ENCODE measurements at regions not wholly inside any gene's neighbourhood (a gene's known extent, or its start where the extent isn't known, plus 50 kb on each side); places are given as distances from the start of the nearest gene placed in this dataset.

DNA sequence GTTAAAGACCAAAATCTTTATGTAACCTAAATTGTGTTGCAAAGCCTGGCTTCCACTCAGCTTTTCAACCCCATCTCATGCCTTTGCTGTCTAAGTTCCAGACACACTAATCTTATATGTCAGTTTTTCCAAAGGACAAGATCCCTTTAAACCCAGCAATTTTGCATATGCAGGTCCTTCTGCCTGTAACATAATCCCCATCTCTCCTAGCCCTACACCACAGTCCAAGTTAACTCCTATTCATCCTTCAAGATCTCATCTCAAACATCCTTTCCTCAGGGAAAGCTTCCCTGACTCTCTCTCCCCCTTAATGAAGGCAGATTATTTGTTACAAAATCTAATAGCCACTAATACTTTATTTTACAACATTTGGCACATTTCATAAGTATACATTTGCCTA lies 366.3 kb downstream of the PLPP3 start:
- no peak for FAIRE-seq

GRCh38 chr1:56212143-56212542 lies 367.2 kb downstream of the PLPP3 start:
- no peak for FAIRE-seq

DNA sequence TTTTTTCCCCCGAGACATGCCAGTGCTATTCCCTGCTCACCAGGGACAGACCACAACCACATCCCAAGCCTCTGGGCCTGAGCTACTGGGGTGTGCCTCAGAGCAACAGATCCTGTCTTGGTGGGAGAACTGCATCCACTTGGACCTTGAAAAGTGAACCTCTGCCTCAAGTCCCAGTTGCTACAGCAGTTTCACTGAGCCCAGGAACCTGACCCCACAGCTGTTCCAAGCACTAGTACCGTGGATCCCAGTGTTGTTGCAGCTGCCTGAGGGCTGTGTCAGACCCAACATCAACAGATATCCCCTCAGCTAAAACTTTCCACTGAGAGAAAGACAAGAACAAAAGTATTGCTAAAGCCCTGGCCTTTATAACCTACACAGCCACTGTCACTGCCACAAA lies 373.0 kb downstream of the PLPP3 start:
- no peak for FAIRE-seq

DNA sequence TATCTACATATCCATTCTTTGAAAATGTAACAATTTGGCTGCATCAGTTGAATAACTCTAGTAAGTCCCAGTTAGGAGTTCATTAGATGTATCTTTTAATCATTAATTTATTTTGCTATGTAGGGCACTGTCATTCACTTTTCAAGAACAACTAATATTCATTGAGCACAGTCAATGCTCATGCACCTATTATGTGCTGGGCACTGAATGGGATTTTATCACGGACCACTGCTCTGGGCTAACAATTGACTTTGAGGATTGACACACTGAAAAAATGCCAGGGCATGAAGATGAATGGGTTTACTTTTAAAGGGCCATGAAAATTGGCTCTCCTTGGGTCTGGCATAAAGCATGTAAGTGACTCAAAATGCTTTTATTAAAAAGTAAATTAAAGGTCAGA lies 375.2 kb downstream of the PLPP3 start:
- no peak for FAIRE-seq

- no peak for FAIRE-seq
Observed at GRCh38 chr1:56202796-56203492, 376.4 kb downstream of the PLPP3 start.

- FAIRE-seq, result no peak
Observed at GRCh38 chr1:56202186-56202585, 377.2 kb downstream of the PLPP3 start.

- no peak for FAIRE-seq
Observed at GRCh38 chr1:56200896-56201295, 378.5 kb downstream of the PLPP3 start.

DNA sequence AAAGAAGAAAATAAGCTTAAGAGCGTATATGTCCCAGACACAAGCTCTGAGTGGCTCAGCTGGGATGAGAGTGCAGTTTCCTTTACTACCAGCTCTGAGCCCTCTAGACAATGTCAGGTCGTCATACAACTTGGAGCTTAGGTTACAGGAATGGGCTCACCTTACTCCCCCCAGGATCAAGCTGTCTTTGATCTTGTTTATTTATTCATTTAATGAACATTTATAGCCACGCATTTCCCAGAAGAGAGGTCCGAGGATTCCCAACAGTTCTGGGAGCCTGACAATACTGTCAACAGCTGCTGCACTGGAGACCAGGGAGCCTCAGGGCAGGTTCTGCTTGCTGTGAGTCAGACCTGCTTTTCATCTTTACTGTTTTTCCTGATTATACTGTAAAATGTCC lies 378.9 kb downstream of the PLPP3 start:
- FAIRE-seq, result no peak

GRCh38 chr1:56199956-56200355 lies 379.4 kb downstream of the PLPP3 start:
- FAIRE-seq, result no peak

GRCh38 chr1:56199061-56199460 lies 380.3 kb downstream of the PLPP3 start:
- no peak for FAIRE-seq

DNA sequence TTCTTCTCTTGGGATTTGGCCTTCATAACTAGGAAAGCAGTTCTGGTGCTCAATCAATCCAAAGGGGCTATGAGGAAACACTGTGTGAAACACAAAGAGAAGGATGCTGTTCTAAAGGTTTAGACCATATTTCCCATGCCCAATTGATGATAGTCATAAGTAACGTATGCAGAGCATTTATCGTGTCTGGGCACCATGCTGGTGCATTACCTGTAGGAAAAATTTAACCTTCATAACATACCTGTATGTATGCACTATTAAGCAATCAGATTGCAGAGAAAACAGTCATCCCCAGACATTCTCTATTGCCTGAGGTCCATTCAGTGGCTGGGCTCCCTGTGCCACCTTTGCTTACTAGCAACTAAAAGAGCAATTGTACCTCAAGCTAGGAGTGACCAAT lies 381.4 kb downstream of the PLPP3 start:
- FAIRE-seq, result no peak

- no peak for FAIRE-seq
Observed at GRCh38 chr1:56196839-56197238, 382.5 kb downstream of the PLPP3 start.

DNA sequence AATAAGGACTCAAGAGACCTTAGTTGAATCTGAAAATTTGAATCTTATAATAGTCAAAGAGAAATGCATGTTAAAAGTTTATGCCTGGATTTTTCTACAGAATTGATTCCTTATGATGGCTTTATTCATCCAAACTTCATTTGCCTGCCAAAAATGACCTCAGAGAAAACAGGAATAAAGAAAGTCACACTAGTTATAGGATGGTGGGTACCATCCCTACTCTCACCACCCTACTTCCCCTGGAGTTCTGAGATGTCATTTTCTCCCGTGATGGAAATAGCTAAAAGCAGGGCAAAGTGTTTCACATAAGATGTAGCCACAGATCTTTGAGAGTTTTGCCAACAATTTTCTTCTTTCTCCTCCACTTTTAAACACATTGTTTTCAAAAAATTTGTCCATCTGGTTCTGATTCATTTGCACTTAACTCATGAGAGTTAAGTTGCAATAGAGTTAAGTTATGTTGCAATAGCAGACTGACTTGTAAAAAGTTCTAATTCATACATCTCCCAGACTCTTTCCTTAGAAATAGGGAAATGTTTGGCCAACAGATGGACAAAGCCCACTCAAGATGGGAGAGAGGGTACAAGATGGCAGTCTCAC lies 384.6 kb downstream of the PLPP3 start:
- no peak for FAIRE-seq

GRCh38 chr1:56193656-56194055 lies 385.7 kb downstream of the PLPP3 start:
- no peak for FAIRE-seq

DNA sequence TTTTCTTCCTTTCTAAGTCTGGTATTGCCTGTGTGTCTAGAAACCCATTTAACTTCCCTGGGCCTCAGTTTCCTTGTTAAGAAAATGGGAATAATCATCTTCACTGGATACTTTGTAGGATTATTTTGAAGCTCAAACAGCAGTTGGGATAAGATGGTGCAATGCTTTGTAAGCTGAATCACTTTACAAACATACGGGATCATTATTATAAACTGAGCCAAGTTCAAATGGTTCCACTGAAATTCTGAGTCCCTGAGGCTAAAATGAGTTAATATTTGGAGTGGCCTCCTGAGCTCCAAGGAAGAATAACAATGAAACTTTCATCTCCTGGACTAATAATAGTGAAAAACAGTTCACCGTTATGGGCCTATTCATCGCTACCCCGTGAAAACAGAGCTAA lies 388.0 kb downstream of the PLPP3 start:
- no peak for FAIRE-seq

DNA sequence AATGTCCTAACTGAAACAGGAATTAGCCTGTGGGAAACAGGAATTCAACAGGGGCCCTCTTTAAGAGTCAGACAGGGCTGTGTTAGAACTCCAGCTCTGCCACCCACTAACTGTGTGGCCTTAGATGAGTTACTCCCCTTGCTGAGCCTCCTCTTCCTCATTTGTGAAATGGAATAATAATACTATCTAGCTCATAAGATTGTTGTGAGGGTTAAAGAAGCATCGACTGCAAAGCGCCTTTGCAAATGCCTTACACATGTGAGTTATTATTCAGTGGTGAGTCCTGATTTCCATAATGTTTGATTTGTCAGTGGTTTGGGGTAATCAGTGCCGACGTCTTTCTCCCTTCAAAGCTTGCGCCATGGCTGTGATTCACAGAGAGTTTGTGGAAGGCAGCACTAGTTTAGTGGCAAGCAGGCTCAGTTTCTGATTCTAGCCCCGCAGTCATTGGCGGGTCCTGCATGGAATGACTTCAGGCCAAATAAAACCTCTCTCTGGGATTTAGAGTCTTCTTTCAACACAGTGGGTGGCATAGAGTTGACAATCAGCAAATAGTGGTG lies 388.5 kb downstream of the PLPP3 start:
- no peak for FAIRE-seq

GRCh38 chr1:56189946-56190805 lies 389.2 kb downstream of the PLPP3 start:
- FAIRE-seq, result no peak

- no peak for FAIRE-seq
Observed at GRCh38 chr1:56189454-56189853, 389.9 kb downstream of the PLPP3 start.

GRCh38 chr1:56188855-56189254 lies 390.5 kb downstream of the PLPP3 start:
- FAIRE-seq, result no peak

GRCh38 chr1:56188221-56188620 lies 391.1 kb downstream of the PLPP3 start:
- no peak for FAIRE-seq

GRCh38 chr1:56187405-56187804 lies 392.0 kb downstream of the PLPP3 start:
- FAIRE-seq, result no peak

DNA sequence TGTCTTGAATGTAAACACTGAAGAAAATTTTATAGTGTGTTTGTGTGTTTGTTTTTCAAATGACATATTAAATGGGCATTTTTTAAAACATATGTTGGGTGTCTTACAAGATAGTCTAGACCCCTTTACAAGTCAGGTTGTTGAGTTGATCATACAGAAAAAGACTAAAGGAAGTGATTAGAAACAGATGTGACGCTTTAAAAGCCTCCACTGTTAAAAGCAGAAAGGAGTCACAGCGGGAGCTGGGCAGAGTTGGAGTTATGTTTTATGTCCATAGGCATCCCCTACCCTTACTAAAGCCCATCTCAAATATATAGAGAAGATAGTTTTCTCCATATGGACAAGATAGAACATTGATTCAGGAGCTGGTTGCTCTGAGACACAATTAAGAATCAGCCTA lies 393.9 kb downstream of the PLPP3 start:
- no peak for FAIRE-seq

DNA sequence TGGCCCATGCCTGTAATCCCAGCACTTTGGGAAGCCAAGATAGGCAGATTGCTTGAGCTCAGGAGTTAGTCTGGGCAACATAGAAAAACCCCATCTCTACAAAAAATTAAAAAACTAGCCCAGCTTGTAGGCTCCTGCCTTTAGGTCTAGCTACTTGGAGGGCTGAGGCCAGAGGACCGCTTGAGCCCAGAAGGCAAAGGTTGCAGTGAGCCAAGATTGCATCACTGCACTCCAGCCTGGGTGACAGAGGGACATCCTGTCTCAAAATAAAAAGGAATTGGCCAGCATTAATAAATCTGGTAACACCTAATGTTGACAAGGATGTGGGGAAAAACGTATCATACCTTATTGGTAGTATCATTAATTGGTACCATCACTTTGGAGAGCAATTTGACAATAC lies 396.2 kb downstream of the PLPP3 start:
- no peak for FAIRE-seq
